Stimulated activated CD8-positive, alpha-beta memory T cell treated with anti-CD3 and anti-CD28 coated beads, Interleukin-7, amount 100 ng/mL, for 24 hours (primary cell): ENCODE measurements at regions not wholly inside any gene's neighbourhood (a gene's known extent, or its start where the extent isn't known, plus 50 kb on each side); places are given as distances from the start of the nearest gene placed in this dataset.

Source experiments
- DNase-seq: peaks from one replicate; pipeline ENCODE4 v3.0.0-alpha.2; 2020; ENCODE audit warnings: low read depth

GRCh38 chr13:50195045-50195444, 179.8 kb downstream of the KCNRG start:
- DNase-seq, result no peak

GRCh38 chr13:50196118-50196517, 180.9 kb downstream of the KCNRG start:
- no peak for DNase-seq

- DNase-seq, result no peak
Observed at GRCh38 chr13:50197705-50198104, 182.5 kb downstream of the KCNRG start.

GRCh38 chr13:50198508-50198907, 183.3 kb downstream of the KCNRG start:
- DNase-seq, result no peak

- no peak for DNase-seq
Observed at GRCh38 chr13:50200569-50200968, 185.3 kb downstream of the KCNRG start.

GRCh38 chr13:50200988-50201387, 185.7 kb downstream of the KCNRG start:
- DNase-seq, result no peak

GRCh38 chr13:50202485-50202884, 187.2 kb downstream of the KCNRG start:
- no peak for DNase-seq

- DNase-seq, result no peak
Observed at GRCh38 chr13:50203256-50203941, 188.2 kb downstream of the KCNRG start.

- no peak for DNase-seq
Observed at GRCh38 chr13:50205581-50205980, 190.3 kb downstream of the KCNRG start.

- DNase-seq, result no peak
Observed at GRCh38 chr13:50208826-50209335, 193.6 kb downstream of the KCNRG start.

- no peak for DNase-seq
Observed at GRCh38 chr13:50209631-50210030, 194.4 kb downstream of the KCNRG start.

- DNase-seq, result no peak
Observed at GRCh38 chr13:50213526-50213925, 198.3 kb downstream of the KCNRG start.

GRCh38 chr13:50214514-50214913, 199.3 kb downstream of the KCNRG start:
- no peak for DNase-seq

GRCh38 chr13:50215399-50215798, 200.2 kb downstream of the KCNRG start:
- no peak for DNase-seq

GRCh38 chr13:50219743-50220142, 204.5 kb downstream of the KCNRG start:
- no peak for DNase-seq

- no peak for DNase-seq
Observed at GRCh38 chr13:50220938-50221337, 205.7 kb downstream of the KCNRG start.

GRCh38 chr13:50222569-50223332, 207.5 kb downstream of the KCNRG start:
- no peak for DNase-seq

GRCh38 chr13:50224534-50224933, 209.3 kb downstream of the KCNRG start:
- no peak for DNase-seq

GRCh38 chr13:50225193-50226155, 210.2 kb downstream of the KCNRG start:
- no peak for DNase-seq

GRCh38 chr13:50226515-50227155, 211.4 kb downstream of the KCNRG start:
- DNase-seq, result no peak

GRCh38 chr13:50227361-50227760, 212.1 kb downstream of the KCNRG start:
- DNase-seq, result no peak

- DNase-seq, result no peak
Observed at GRCh38 chr13:50228527-50228926, 213.3 kb downstream of the KCNRG start.
